Activated T-cell treated with anti-CD3 and anti-CD28 coated beads for 1 hour (primary cell): ENCODE measurements at regions not wholly inside any gene's neighbourhood (a gene's known extent, or its start where the extent isn't known, plus 50 kb on each side); places are given as distances from the start of the nearest gene placed in this dataset.
"Not testable (repeated sequence)": the region's sequence is repeated elsewhere in the genome, so short reads cannot be mapped to it uniquely, and the experiment has no call there.

Experiments used
- DNase-seq: peaks from one replicate; pipeline ENCODE4 v3.0.0-alpha.2; 2020; ENCODE audit warnings: low read depth

GRCh38 chr9:119917175-119917574 lies 547.9 kb upstream of the BRINP1 start:
- no peak for DNase-seq

- no peak for DNase-seq
These were observed 537.8 kb upstream of the BRINP1 start for GRCh38 chr9:119907056-119907455.

DNA sequence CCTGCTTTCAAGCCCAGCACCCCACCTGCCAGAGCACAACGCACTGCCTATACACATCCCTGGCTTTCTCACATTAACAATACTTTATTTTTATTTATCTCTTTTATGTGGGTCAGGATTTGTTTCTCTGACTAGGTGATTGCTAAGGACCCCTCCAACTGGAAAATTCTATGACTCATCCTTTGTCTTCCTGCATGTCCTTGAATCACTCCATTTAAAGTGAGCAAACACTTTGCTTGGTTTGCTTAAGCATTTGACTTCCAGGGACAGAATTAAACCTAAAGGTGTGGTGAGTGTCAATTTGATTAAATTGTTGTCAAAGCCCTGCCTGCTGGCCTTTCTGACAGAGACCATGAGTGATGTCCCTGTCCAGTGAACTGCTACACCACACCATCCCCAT lies 536.5 kb upstream of the BRINP1 start:
- no peak for DNase-seq

GRCh38 chr9:119903851-119904250 lies 534.6 kb upstream of the BRINP1 start:
- no peak for DNase-seq

- DNase-seq, result no peak
These were observed 533.4 kb upstream of the BRINP1 start for GRCh38 chr9:119902611-119903010.

DNA sequence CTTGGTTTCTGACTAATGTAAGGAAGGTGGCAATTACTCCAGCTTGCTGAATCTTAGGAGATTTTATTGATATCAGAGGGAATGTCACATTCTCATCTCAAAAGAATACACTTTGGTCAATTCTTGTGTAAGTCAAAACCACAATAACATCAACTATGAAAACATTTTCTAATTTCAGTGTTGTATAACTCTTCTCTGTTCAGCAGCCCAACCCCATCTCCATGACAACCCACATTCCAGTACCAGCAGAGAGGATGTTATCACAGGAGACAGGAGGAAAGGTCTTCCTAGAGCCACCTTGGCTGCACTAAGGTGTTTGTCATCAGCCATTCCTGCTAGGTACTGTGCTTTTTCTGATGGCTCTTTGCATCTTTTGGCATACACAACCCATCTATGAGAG lies 529.1 kb upstream of the BRINP1 start:
- DNase-seq, result no peak

GRCh38 chr9:119884438-119884837 lies 515.2 kb upstream of the BRINP1 start:
- DNase-seq, result no peak

- DNase-seq, result no peak
These were observed 512.7 kb upstream of the BRINP1 start for GRCh38 chr9:119881898-119882297.

- DNase-seq, result no peak
These were observed 511.1 kb upstream of the BRINP1 start for GRCh38 chr9:119880361-119880760.

- no peak for DNase-seq
These were observed 508.1 kb upstream of the BRINP1 start for GRCh38 chr9:119877306-119877705.

DNA sequence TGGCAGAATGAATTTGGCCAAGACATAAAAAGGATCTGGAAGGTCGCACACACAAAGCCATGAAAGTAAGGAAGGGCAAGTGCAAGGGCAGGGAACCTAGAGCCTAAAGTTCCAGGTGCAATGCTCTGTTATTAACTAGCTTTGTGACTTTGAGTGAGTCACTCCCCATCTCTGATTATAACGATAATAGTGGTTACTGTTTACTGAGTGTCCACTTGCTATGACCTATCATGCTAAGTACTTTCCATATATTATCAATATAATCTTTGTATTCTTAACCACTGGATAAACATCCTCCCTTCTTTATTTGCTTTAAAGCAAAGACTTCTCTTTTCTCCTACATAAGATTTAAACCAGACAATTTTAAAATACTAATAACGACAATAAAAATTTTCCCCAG lies 504.6 kb upstream of the BRINP1 start:
- no peak for DNase-seq

GRCh38 chr9:119870251-119870650 lies 501.0 kb upstream of the BRINP1 start:
- DNase-seq, result not testable (repeated sequence)

GRCh38 chr9:119868694-119869093 lies 499.5 kb upstream of the BRINP1 start:
- no peak for DNase-seq

DNA sequence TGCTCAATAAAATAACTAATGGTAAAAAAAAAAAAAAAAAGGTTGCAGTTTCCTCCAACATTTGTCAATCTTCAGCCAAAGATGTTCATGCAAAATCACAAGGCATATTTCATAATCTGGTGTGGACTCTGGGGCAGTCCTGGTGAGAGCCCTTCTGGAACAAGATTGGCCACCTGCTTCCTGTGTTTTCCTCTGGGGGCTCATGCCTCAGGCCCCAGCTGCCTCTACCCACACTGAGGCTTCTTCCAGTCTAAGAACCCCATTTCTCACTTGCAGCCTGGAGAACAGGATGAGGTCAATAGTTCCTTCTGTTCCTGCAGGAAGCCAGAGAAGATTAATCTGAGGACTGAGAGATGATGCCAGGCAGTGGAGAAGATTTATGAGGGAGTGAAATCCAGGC lies 492.6 kb upstream of the BRINP1 start:
- DNase-seq, result no peak

DNA sequence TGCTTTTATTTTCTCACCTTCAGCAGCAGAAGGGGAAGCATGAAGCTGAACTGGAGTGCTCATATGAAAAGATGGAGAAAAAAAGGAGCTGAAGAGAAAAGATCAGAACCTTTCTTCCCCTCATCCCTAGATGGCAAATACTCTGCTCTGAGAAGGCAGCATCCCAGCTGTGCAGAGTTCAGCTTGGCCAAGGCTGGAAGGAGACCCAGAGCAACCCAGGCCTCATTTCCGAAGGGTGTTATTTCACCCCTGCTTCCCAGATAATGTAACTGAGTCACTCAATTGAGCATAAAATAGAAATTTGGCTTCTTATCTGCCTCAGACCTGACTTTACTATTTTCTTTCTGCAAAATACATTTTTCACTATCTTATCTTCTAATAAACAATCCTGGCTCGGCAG lies 489.9 kb upstream of the BRINP1 start:
- DNase-seq, result no peak

DNA sequence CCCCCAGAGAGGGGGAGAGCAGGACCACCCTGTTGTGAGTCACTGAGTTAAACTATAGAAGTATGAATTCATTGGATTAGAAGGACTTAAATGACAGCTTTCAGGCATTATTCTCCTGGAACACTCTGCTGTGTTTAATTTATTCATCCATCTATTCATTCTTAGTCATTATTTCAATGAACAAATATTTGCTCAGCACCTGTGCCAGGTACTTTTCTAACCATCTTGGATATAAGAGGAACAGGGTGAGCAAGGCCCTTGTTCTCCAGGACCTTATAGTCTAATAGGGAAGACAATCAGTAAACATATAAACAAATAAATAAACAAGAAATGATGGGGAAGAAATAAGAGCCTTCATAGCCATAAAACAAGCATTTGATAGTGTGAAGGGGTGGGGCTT lies 483.9 kb upstream of the BRINP1 start:
- no peak for DNase-seq

DNA sequence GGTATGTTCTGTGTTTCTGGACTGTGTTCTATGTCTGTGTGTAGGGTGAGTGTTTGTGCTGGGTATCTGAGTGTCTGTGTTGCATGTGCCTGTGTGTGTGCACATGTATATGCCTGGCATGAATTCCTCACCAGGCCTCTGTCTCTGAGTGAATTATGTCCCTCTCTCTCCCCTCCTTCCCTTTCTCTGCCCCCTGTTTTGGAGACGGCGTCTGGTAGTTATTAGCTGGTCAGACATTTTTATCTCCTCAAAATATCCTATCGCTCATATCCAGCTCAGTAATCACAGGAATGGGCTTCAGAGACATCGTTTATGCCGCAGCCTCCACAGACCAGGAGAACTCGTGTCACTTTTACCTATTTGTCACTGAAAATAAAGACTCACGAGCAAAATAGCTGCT lies 483.2 kb upstream of the BRINP1 start:
- DNase-seq, result no peak

GRCh38 chr9:119844431-119844830 lies 475.2 kb upstream of the BRINP1 start:
- no peak for DNase-seq

DNA sequence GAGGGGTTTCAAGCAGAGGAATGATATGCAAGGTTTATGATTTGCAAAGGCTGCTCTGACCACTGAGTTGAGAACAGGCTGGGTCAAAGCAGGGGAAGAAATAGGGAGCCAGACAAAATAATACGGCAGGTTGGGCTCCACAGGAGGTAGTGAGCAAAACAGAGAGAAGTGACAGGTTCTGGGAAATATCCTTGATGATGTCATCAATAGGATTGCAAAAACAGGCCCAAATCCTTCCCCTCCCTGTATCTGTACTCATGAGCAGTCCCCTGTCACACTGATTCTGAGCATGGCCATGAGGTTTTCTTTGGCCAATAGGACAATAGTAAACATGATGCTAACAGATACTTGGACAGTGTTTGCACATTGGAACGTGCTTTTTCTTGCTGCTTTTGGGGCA lies 471.8 kb upstream of the BRINP1 start:
- no peak for DNase-seq

DNA sequence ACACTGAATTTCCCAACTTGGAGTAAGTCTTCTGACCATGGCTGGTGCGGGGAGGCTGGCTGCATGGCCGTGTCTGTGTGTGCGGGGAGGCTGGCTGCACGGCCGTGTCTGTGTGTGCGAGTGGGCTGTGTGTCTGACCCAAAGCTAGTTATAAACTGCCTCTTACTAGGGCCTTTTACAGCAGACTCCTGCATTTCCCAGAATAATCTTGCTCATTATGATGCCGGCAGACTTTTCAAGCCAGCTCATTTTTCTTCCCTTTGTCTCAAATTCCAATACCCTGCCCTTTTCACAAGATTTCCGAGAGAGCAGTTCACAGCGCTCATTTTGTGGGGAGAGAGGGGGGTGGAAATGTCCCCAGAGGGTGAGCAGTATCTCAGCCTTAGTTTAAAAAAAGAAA lies 470.7 kb upstream of the BRINP1 start:
- no peak for DNase-seq

GRCh38 chr9:119838210-119838609 lies 469.0 kb upstream of the BRINP1 start:
- DNase-seq, result no peak

DNA sequence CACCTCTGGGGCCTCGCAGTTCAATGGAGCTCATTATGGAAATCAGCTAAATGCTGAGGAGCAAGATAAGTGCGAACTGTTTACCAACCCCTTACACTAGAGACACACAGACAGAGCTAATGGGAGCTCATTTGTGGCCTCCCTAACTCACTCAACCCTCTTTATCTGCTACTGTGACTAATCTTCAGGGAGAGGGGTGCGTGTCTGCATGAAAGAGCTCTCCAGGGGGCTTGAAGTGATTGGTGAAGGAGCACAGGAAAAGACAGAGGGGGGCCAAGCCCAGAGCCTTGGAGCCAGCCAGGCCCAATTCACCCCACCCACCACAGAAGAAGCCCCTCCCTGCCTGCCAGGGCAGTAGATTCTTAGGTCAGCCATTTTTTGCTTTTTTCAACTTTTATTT lies 466.8 kb upstream of the BRINP1 start:
- DNase-seq, result no peak

DNA sequence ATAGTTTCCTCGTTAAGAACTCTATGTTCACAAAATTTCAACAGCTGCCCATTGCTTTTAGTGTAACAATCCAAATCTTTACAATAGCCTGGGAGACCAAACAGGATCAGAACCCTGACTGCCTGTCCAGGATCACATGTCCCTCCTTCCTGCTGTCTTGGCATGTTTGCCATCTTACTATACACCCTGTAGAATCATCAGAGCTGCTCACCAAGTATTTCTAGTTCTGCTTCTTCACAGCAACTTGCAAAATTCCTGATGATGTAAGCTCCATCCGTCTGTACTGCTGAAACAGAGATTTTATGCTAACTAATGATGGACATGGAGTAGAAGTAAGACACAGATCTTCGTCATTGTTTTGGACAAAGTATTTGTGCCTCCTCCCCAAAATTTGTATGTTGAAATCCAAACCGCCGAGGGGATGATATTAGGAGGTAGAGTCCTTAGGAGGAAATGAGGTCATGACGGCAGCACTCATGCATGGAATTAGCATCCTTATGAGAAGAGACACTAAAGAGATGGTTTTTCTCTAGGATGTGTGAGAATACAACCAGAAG lies 464.9 kb upstream of the BRINP1 start:
- no peak for DNase-seq

GRCh38 chr9:119831309-119831708 lies 462.1 kb upstream of the BRINP1 start:
- no peak for DNase-seq

DNA sequence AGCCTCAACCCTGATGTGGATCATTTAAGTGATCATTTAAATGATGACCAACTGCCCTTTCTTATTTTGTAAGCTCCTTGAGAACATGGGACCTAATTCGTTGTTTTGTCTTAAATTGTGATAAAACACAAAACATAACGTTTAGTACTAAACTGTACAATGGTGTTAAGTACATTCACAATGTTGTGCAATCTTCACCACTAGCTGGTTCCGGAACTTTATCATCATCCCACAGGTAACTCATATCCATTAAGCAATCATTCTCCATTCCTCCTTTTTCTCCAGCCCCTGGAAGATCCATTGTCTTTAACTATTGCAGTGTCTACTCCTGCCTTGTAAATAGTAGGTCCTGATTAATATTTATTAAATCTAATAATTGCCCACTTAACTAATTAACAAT lies 460.5 kb upstream of the BRINP1 start:
- DNase-seq, result no peak
